ENCODE measurements at regions not wholly inside any gene's neighbourhood (a gene's known extent, or its start where the extent isn't known, plus 50 kb on each side); places are given as distances from the start of the nearest gene placed in this dataset.
"Not testable (repeated sequence)": the region's sequence is repeated elsewhere in the genome, so short reads cannot be mapped to it uniquely, and the experiment has no call there.

GRCh38 chr2:237210763-237211162, 125.1 kb downstream of the COPS8 start:
- H3K27ac ChIP-seq (ENCODE audit: low read depth, low read length, poor library complexity, severe bottlenecking): no peak overlapping the region
- intact Hi-C loops (cut with micrococcal nuclease; ENCODE audit: unreplicated experiment): no loop called here

GRCh38 chr2:237212356-237213279, 126.9 kb downstream of the COPS8 start:
- H3K27ac ChIP-seq (ENCODE audit: low read depth, low read length, poor library complexity, severe bottlenecking); H3K4me3 ChIP-seq (ENCODE audit: low read depth, low read length, poor library complexity, severe bottlenecking); H3K27me3 ChIP-seq (replicated peaks; ENCODE audit: insufficient read depth, low read depth, low read length, poor library complexity); intact Hi-C loops (cut with micrococcal nuclease; ENCODE audit: unreplicated experiment); BruUV-seq (replicated peaks); H3K9me3 ChIP-seq (ENCODE audit: low read depth, low read length, poor library complexity, severe bottlenecking); DNase-seq (ENCODE audit: low spot score); POLR2A ChIA-PET (ENCODE audit: low non-redundant PET); H3K36me3 ChIP-seq (ENCODE audit: insufficient read depth, low read length, poor library complexity, severe bottlenecking); CTCF ChIA-PET: not testable (repeated sequence)
- peaks cover 20% of the 10 kb centered on the region for H3K4me1 ChIP-seq (ENCODE audit: insufficient read depth, low read length, poor library complexity, severe bottlenecking)

More at GRCh38 chr2:237210763-237211162, 125.1 kb downstream of the COPS8 start:
- POLR2A ChIA-PET (ENCODE audit: low non-redundant PET): no interaction called here
- Histone ChIP-seq H3K4me1 (ENCODE audit: insufficient read depth, low read length, poor library complexity, severe bottlenecking) (peaks cover 36% of the 10 kb centered on the region), H3K27me3 (replicated peaks; ENCODE audit: insufficient read depth, low read depth, low read length, poor library complexity) (no peaks in the 10 kb centered on the region), H3K36me3 (ENCODE audit: insufficient read depth, low read length, poor library complexity, severe bottlenecking) (no peaks in the 10 kb centered on the region), H3K9me3 (ENCODE audit: low read depth, low read length, poor library complexity, severe bottlenecking) (no peaks in the 10 kb centered on the region), H3K4me3 (ENCODE audit: low read depth, low read length, poor library complexity, severe bottlenecking) (no peak overlapping the region)
- no peak for DNase-seq (ENCODE audit: low spot score)
- no peak for TF ChIP-seq EZH2 (IDR thresholded peaks at IDR 0.05; ENCODE audit: borderline replicate concordance, low read depth, low read length, poor library complexity, severe bottlenecking)
- no peak for TF ChIP-seq CTCF (conservative IDR thresholded peaks at IDR 0.05; ENCODE audit: low read depth, low read length)
- CTCF ChIA-PET: no interaction called here
- no TSS peak for BruUV-seq (replicated peaks)

GRCh38 chr2:237213315-237214022, 127.8 kb downstream of the COPS8 start:
- intact Hi-C loops (cut with micrococcal nuclease; ENCODE audit: unreplicated experiment): no loop called here
- peaks cover 20% of the 10 kb centered on the region for H3K4me1 ChIP-seq (ENCODE audit: insufficient read depth, low read length, poor library complexity, severe bottlenecking)
- DNase-seq (ENCODE audit: low spot score): no peak
- H3K9me3 ChIP-seq (ENCODE audit: low read depth, low read length, poor library complexity, severe bottlenecking): no peaks in the 10 kb centered on the region
- no peaks in the 10 kb centered on the region for H3K36me3 ChIP-seq (ENCODE audit: insufficient read depth, low read length, poor library complexity, severe bottlenecking)
- ChIA-PET POLR2A (ENCODE audit: low non-redundant PET) (no interaction called here), CTCF (no interaction called here)
- H3K4me3 ChIP-seq (ENCODE audit: low read depth, low read length, poor library complexity, severe bottlenecking): no peak overlapping the region
- H3K27me3 ChIP-seq (replicated peaks; ENCODE audit: insufficient read depth, low read depth, low read length, poor library complexity): no peaks in the 10 kb centered on the region
- BruUV-seq (replicated peaks): no TSS peak
- TF ChIP-seq EZH2 (IDR thresholded peaks at IDR 0.05; ENCODE audit: borderline replicate concordance, low read depth, low read length, poor library complexity, severe bottlenecking): no peak
- no peak for TF ChIP-seq CTCF (conservative IDR thresholded peaks at IDR 0.05; ENCODE audit: low read depth, low read length)
- H3K27ac ChIP-seq (ENCODE audit: low read depth, low read length, poor library complexity, severe bottlenecking): no peak overlapping the region

Measured in A673 (cell line).